ENCODE measurements at regions not wholly inside any gene's neighbourhood (a gene's known extent, or its start where the extent isn't known, plus 50 kb on each side); places are given as distances from the start of the nearest gene placed in this dataset.

GRCh38 chr6:74368746-74369145 lies 672.7 kb downstream of the CD109 start:
- TF ChIP-seq GATA3 (IDR thresholded peaks at IDR 0.05; ENCODE audit: low read depth, low read length) (no peak), GATA2 (IDR thresholded peaks at IDR 0.05; ENCODE audit: low read depth, low read length) (no peak)

Measured in SH-SY5Y (cell line).